Neutrophil (primary cell): ENCODE measurements at regions not wholly inside any gene's neighbourhood (a gene's known extent, or its start where the extent isn't known, plus 50 kb on each side); places are given as distances from the start of the nearest gene placed in this dataset.

Experiments
- H3K27ac ChIP-seq: fragments of 200-600 bp; sonication (generic); 2 replicates; pipeline ENCODE4 v1.5.1; 2016; ENCODE audit warnings: mild to moderate bottlenecking, moderate library complexity
- H3K27me3 ChIP-seq: fragments of 200-600 bp; sonication (generic); 2 replicates; pipeline ENCODE4 v1.6.0; 2016; ENCODE audit warnings: mild to moderate bottlenecking
- H3K36me3 ChIP-seq: fragments of 200-600 bp; sonication (generic); 2 replicates; pipeline ENCODE4 v1.5.1; 2017
- H3K4me1 ChIP-seq, 2 experiments: fragments of 200-600 bp in 1 of 2; sonication (generic) in 1 of 2; 1 replicate in 1 of 2; 2 replicates in 1 of 2; pipeline versions ENCODE4 v1.5.1 to v1.6.1; 2013 to 2016; ENCODE audit warnings: low read depth in 1 of 2, low read length in 1 of 2, mild to moderate bottlenecking in 1 of 2, moderate library complexity in 1 of 2; ENCODE audit not compliant: control insufficient read depth in 1 of 2, insufficient read depth in 1 of 2
- H3K4me3 ChIP-seq, 2 experiments: fragments of 200-600 bp in 1 of 2; sonication (generic) in 1 of 2; 1 replicate in 1 of 2; 2 replicates in 1 of 2; pipeline ENCODE4 v1.5.1; 2013 to 2016; ENCODE audit warnings: low read depth in 1 of 2, low read length in 1 of 2, mild to moderate bottlenecking in 1 of 2, moderate library complexity in 1 of 2
- H3K9me3 ChIP-seq: fragments of 200-600 bp; sonication (generic); 2 replicates; pipeline ENCODE4 v1.5.1; 2016
- TF ChIP-seq, protein P1 (sequence below): fragments of 200-600 bp; sonication (generic); IDR thresholded peaks from 2 replicates; pipeline ENCODE4 v1.5.1; 2016; ENCODE audit warnings: antibody characterized with exemption

DNA sequence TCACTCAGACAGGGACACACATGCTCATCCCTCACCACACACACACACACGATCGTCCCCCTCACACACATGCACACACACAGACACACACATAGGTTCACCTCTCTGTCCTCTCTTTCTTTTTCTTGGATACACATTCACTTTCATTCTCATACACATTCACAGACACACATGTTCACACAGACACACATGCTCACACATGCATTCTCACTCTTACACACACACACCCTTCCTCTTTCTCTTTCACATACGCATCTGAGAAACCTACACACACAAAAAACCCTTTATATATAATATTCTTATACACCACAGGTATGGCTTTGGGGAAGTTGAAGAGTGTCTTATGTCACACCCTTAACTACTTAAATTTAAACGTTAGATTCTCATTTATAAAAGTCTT is 248.6 kb upstream of the RUNX1 start:
- TF ChIP-seq, protein P1, sequence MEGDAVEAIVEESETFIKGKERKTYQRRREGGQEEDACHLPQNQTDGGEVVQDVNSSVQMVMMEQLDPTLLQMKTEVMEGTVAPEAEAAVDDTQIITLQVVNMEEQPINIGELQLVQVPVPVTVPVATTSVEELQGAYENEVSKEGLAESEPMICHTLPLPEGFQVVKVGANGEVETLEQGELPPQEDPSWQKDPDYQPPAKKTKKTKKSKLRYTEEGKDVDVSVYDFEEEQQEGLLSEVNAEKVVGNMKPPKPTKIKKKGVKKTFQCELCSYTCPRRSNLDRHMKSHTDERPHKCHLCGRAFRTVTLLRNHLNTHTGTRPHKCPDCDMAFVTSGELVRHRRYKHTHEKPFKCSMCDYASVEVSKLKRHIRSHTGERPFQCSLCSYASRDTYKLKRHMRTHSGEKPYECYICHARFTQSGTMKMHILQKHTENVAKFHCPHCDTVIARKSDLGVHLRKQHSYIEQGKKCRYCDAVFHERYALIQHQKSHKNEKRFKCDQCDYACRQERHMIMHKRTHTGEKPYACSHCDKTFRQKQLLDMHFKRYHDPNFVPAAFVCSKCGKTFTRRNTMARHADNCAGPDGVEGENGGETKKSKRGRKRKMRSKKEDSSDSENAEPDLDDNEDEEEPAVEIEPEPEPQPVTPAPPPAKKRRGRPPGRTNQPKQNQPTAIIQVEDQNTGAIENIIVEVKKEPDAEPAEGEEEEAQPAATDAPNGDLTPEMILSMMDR = no peak
- no peak overlapping the region for H3K4me3 ChIP-seq
- no peak overlapping the region for H3K27ac ChIP-seq
- no peaks in the 10 kb centered on the region for H3K27me3 ChIP-seq
- no peaks in the 10 kb centered on the region for H3K36me3 ChIP-seq
- H3K4me1 ChIP-seq = no peaks in the 10 kb centered on the region
- no peaks in the 10 kb centered on the region for H3K9me3 ChIP-seq

DNA sequence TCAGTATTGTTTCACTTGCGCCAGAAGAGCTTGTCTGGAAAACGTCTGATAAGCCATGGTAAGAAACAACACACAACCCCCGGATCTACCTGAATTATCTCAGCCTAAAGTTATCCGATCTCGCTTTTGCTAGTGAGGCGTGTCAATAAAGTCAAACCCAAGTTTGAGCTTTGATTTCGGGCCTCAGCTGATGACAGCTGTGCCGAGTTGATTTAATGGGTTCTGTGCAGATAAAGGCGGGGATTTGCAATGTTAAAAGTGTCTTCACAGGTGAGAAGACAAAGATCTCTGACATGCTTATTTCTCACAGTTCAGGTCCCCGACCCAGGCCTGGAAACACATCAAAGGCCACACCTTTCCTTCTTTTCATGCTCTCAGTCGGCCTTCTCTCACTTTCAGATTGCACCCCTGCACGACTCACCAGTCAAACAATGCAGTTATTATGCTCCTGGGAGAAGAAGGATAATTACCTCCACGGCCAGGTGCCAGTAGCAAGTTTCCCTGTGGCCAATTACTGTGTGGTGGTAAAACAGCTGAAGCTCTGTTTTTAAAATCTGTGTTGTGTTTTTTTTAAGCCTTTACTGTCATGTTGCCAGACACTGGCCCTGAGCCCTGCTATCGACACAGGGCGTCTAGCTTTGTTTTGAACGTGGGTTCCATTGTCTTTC is 245.3 kb upstream of the RUNX1 start:
- TF ChIP-seq, protein P1 = no peak
- no peaks in the 10 kb centered on the region for H3K36me3 ChIP-seq
- H3K9me3 ChIP-seq = no peaks in the 10 kb centered on the region
- no peak overlapping the region for H3K27ac ChIP-seq
- H3K4me3 ChIP-seq = no peak overlapping the region
- no peaks in the 10 kb centered on the region for H3K4me1 ChIP-seq
- no peaks in the 10 kb centered on the region for H3K27me3 ChIP-seq

DNA sequence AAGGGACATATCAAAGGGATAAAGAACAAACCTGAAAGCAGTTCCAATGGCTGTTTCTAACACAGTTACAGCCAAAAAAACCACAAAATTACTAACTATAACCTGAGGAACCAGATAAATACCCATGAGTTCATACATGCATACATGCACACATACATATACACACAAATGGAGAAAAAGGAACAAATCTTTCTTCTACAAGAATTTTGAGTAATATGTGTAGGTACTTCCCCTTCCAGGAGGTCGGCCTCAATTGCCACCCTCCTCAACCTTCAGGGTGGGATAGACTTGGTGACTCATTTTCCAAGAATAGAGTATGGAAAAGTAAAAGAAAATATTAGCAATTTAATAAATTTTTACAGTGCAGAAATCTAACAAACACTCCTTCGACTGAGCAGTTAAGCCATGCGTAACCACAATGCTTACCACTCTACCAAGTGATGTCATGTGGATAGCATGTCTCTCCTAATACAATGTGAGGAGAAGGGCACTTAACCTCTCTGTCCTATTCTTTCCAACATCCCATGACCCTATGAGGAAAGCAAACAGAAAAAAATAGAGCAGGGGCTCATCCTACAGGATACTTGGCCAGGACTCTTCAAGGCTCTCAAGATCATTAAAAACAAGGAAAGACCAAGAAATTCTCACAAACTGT is 243.0 kb upstream of the RUNX1 start:
- H3K36me3 ChIP-seq = no peaks in the 10 kb centered on the region
- H3K4me1 ChIP-seq = no peaks in the 10 kb centered on the region
- TF ChIP-seq, protein P1 = no peak
- no peak overlapping the region for H3K4me3 ChIP-seq
- no peak overlapping the region for H3K27ac ChIP-seq
- H3K27me3 ChIP-seq = no peaks in the 10 kb centered on the region
- H3K9me3 ChIP-seq = no peaks in the 10 kb centered on the region

- H3K27ac ChIP-seq = no peak overlapping the region
- H3K9me3 ChIP-seq = no peaks in the 10 kb centered on the region
- H3K4me1 ChIP-seq = no peaks in the 10 kb centered on the region
- no peaks in the 10 kb centered on the region for H3K27me3 ChIP-seq
- no peaks in the 10 kb centered on the region for H3K36me3 ChIP-seq
- H3K4me3 ChIP-seq = no peak overlapping the region
- TF ChIP-seq, protein P1 = no peak
Observed at GRCh38 chr21:35291034-35291433, 241.9 kb upstream of the RUNX1 start.

- no peaks in the 10 kb centered on the region for H3K36me3 ChIP-seq
- no peak overlapping the region for H3K27ac ChIP-seq
- TF ChIP-seq, protein P1 = no peak
- no peaks in the 10 kb centered on the region for H3K4me1 ChIP-seq
- H3K27me3 ChIP-seq = no peaks in the 10 kb centered on the region
- H3K9me3 ChIP-seq = no peaks in the 10 kb centered on the region
- H3K4me3 ChIP-seq = no peak overlapping the region
Observed at GRCh38 chr21:35288238-35288637, 239.1 kb upstream of the RUNX1 start.
